HG03457 (cell line): ENCODE measurements at regions not wholly inside any gene's neighbourhood (a gene's known extent, or its start where the extent isn't known, plus 50 kb on each side); places are given as distances from the start of the nearest gene placed in this dataset.
"Not testable (repeated sequence)": the region's sequence is repeated elsewhere in the genome, so short reads cannot be mapped to it uniquely, and the experiment has no call there.

Source experiments
- ATAC-seq: cut with Tn5 transposase; IDR thresholded peaks from one replicate; pipeline ENCODE4 v1.9.1; 2021; ENCODE audit warnings: moderate number of reproducible peaks; ENCODE audit not compliant: unreplicated experiment

DNA sequence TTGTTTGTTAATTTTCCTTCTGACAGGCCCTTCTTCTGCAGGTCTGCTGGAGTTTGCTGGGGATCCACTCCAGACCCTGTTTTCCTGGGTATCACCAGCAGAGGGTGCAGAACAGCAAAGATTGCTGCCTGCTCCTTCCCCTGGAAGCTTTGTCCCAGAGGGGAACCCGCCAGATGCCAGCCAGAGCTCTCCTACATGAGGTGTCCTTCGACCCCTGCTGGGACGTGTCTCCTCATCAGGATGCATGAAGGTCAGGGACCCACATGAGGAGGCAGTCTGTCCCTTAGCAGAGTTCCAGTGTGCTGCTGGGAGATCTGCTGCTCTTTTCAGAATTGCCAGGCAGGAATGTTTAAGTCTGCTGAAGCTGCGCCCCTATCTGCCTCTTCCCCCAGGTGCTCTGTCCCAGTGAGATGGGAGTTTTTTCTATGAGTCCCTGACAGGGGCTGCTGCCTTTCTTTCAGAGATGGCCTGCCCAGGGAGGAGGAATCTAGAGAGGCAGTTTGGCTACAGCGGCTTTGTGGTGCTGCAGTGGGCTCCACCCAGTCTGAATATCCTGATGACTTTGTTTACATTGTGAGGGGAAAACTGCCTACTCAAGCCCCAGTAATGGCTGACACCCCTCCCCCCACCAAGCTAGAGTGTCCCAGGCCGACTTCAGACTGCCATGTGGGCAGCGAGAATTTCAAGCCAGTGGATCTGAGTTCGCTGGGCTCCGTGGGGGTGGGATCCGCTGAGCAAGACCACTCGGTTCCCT lies 772.0 kb upstream of the FAM174A start:
- no peak for ATAC-seq

DNA sequence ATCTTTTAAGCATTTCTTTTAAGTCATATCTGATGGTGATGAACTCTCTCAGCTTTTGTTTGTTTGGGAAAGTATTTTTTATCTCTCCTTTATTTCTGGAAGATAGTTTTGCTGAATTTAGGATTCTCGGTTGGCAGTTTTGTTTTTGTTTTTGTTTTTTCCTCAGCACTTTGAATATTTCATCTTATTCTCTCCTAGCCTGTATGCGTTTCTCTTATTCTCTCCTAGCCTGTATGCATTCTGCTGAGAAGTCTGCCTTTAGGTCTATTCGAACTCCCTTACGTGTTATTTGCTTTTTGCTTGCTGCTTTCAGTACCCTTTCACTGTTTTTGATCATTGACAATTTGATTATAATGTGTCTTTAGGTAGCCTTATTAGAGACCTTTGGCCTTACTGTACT lies 787.8 kb upstream of the FAM174A start:
- no peak for ATAC-seq

DNA sequence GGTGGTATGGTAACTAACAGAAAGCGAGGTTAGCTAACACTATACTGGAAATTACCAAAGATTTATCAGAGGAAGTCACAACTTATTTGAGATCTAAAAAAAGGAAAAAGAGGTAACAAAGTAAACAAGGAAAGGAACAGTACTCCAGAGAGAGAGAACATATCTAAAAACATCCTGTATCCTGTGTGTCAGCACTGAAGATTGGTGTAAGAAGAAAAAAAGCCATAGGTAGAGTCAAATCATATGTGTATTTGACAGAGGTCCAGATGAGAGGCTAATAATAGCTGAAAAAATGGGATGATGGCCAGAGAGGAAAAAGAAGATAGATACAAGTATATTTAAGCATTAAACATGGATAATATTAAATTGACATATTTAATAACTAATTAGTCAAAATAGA lies 802.0 kb upstream of the FAM174A start:
- ATAC-seq: not testable (repeated sequence)

GRCh38 chr5:99730653-99731052 lies 801.8 kb upstream of the CHD1 start:
- not testable (repeated sequence) for ATAC-seq

DNA sequence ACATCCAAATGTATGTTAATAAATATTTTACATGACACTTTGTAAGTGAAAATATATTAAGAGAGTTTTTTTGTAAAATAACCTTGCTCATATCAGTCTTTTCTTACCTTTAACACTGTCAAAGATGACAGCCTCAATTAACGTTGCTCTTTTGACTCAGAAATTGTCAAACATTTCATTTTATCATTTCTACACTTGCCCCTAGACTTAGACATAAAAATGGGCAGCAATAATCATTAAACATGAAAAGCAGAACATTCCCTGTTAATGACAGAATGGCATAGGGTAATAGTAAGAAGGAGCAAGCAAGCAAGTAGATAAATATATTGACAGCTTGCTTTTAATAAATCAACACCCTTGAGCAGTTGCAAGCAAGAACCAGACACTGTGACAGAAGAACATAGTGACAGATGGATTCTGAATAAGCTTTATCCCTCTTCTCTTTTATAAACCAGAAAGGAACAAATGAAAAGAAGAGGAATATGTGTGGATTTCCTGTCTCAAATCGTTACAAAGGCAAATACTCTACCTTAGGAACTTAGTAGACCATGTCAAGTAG lies 796.0 kb upstream of the CHD1 start:
- ATAC-seq: no peak

GRCh38 chr5:99721506-99721905 lies 792.7 kb upstream of the CHD1 start:
- ATAC-seq: no peak

- ATAC-seq: no peak
These were observed 787.1 kb upstream of the CHD1 start for GRCh38 chr5:99715921-99716320.

DNA sequence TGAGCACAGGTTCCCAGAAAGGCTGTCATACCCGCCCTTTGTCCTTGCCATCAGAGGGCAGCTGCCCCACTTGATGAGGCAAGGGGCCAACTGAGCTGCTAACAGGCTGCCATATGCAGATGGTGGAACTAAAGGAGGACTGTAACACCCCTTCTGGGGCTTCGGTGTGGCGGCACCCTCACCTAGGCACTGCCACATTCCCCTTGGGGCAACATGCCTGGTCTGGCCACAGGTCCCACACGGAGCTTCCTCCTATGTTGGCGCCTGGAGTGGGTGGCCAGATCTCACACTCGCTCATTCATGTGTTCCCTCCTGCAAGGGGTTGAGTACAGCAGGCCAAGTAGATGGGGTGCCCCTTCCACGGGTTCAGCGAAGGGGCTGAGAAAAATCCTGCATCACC lies 777.4 kb upstream of the CHD1 start:
- ATAC-seq: no peak

- ATAC-seq: no peak
These were observed 773.8 kb upstream of the CHD1 start for GRCh38 chr5:99702565-99702964.

- no peak for ATAC-seq
These were observed 766.1 kb upstream of the CHD1 start for GRCh38 chr5:99694884-99695283.

GRCh38 chr5:99686538-99686937 lies 757.7 kb upstream of the CHD1 start:
- ATAC-seq: no peak

DNA sequence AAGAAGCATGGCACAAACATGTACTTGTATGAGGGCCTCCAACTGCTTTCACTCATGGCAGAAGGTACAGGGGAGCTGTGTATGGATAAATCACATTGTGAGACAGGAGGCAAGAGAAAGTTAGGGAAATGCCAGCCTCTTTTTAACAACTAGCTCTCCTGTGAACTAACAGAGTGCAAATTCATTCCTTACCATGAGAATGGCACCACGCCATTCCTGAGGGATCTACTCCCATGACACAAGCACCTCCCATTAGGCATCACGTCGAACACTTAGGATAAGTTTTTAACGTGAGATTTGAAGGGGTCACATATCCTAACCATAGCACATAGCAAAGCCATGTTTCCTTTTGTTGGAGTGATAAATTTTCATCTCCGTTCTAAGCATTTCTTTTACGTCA lies 747.2 kb upstream of the CHD1 start:
- ATAC-seq: no peak

DNA sequence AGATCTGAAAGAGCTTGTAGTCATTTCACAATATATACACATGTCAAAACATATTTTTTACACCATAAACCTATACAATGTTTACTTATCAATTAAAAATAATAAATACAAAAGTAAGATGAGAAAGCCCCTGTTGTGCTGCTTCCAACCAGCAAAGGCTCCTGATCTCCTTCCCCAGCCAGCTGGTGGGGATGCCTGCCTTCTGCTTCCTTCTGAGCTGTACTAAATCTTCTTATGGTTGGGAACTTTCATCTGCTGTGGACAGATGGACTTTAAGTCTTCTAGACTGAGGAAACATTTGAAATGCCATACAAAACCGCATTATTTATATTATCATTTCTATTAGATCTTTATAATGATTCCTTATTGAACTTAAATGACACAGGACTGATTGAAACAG lies 745.3 kb upstream of the CHD1 start:
- ATAC-seq: no peak

GRCh38 chr5:99664972-99665371 lies 736.2 kb upstream of the CHD1 start:
- ATAC-seq: no peak

GRCh38 chr5:99651298-99651697 lies 722.5 kb upstream of the CHD1 start:
- ATAC-seq: no peak

DNA sequence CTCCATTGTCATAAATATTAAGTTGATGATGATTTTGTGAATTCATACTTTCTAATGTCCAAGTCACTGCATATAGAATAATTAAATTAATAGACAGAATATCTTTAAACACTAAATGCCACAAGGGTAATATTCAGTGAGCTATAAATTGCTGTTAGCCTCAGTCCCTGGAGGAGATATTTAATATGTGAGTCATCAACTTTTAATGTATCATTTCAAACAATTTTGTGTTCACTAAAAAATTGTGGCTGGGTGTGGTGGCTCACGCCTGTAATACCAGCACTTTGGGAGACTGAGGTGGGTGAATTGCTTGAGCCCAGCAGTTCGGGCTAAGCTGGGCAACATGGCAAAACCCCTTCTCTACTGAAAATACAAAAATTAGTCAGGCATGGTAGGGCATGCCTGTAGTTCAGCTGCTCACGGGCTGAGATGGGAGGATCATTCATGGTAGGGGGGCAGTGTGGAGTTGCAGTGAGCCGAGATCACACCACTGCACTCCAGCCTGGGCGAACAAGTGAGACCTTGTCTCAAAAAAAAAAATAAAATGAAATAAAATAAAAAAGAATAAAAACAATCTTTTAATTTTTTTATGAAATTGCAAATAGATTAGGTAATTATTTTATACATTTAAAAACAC lies 717.3 kb upstream of the CHD1 start:
- no peak for ATAC-seq

GRCh38 chr5:99644822-99645221 lies 716.0 kb upstream of the CHD1 start:
- no peak for ATAC-seq

GRCh38 chr5:99640646-99641045 lies 711.8 kb upstream of the CHD1 start:
- no peak for ATAC-seq

- ATAC-seq: no peak
These were observed 711.1 kb upstream of the CHD1 start for GRCh38 chr5:99639905-99640304.

- no peak for ATAC-seq
These were observed 707.9 kb upstream of the CHD1 start for GRCh38 chr5:99636663-99637062.

GRCh38 chr5:99621772-99622681 lies 693.2 kb upstream of the CHD1 start:
- ATAC-seq: no peak
